GM19372 (cell line): ENCODE measurements at regions not wholly inside any gene's neighbourhood (a gene's known extent, or its start where the extent isn't known, plus 50 kb on each side); places are given as distances from the start of the nearest gene placed in this dataset.

Source experiments
- ATAC-seq: cut with Tn5 transposase; IDR thresholded peaks from one replicate; pipeline ENCODE4 v1.9.1; 2021; ENCODE audit warnings: mild to moderate bottlenecking, low read depth, moderate library complexity; ENCODE audit not compliant: unreplicated experiment

GRCh38 chr20:11716239-11716944 is 201.3 kb upstream of the BTBD3 start:
- ATAC-seq, result no peak

- no peak for ATAC-seq
Measured at GRCh38 chr20:11716945-11717248, 200.8 kb upstream of the BTBD3 start.

GRCh38 chr20:11717562-11717961 is 200.1 kb upstream of the BTBD3 start:
- ATAC-seq, result no peak

- no peak for ATAC-seq
Measured at GRCh38 chr20:11718474-11719094, 199.1 kb upstream of the BTBD3 start.

GRCh38 chr20:11719153-11719552 is 198.5 kb upstream of the BTBD3 start:
- no peak for ATAC-seq

- no peak for ATAC-seq
Measured at GRCh38 chr20:11721411-11721810, 196.3 kb upstream of the BTBD3 start.

GRCh38 chr20:11724097-11724496 is 193.6 kb upstream of the BTBD3 start:
- ATAC-seq, result no peak

GRCh38 chr20:11726026-11726425 is 191.7 kb upstream of the BTBD3 start:
- no peak for ATAC-seq

GRCh38 chr20:11727708-11728107 is 190.0 kb upstream of the BTBD3 start:
- no peak for ATAC-seq

GRCh38 chr20:11728937-11729336 is 188.8 kb upstream of the BTBD3 start:
- ATAC-seq, result no peak

- no peak for ATAC-seq
Measured at GRCh38 chr20:11729806-11730205, 187.9 kb upstream of the BTBD3 start.

- ATAC-seq, result no peak
Measured at GRCh38 chr20:11734431-11734830, 183.3 kb upstream of the BTBD3 start.

GRCh38 chr20:11738852-11739251 is 178.8 kb upstream of the BTBD3 start:
- no peak for ATAC-seq

- no peak for ATAC-seq
Measured at GRCh38 chr20:11740975-11741374, 176.7 kb upstream of the BTBD3 start.

GRCh38 chr20:11745145-11745544 is 172.5 kb upstream of the BTBD3 start:
- ATAC-seq, result no peak

GRCh38 chr20:11748436-11748835 is 169.3 kb upstream of the BTBD3 start:
- ATAC-seq, result no peak

- no peak for ATAC-seq
Measured at GRCh38 chr20:11752336-11752735, 165.4 kb upstream of the BTBD3 start.

GRCh38 chr20:11753155-11753554 is 164.5 kb upstream of the BTBD3 start:
- no peak for ATAC-seq

- ATAC-seq, result no peak
Measured at GRCh38 chr20:11754451-11754850, 163.2 kb upstream of the BTBD3 start.

- ATAC-seq, result no peak
Measured at GRCh38 chr20:11755071-11755841, 162.4 kb upstream of the BTBD3 start.

GRCh38 chr20:11761497-11761896 is 156.2 kb upstream of the BTBD3 start:
- no peak for ATAC-seq

- no peak for ATAC-seq
Measured at GRCh38 chr20:11766961-11767360, 150.7 kb upstream of the BTBD3 start.
